Stimulated activated CD8-positive, alpha-beta memory T cell treated with anti-CD3 and anti-CD28 coated beads, Interleukin-15, amount 100 ng/mL, for 4 hours (primary cell): ENCODE measurements at regions not wholly inside any gene's neighbourhood (a gene's known extent, or its start where the extent isn't known, plus 50 kb on each side); places are given as distances from the start of the nearest gene placed in this dataset.
"Not testable (repeated sequence)": the region's sequence is repeated elsewhere in the genome, so short reads cannot be mapped to it uniquely, and the experiment has no call there.

ENCODE experiments used
- DNase-seq, 2 donors: peaks; one replicate each; pipeline ENCODE4 v3.0.0-alpha.2; 2020; ENCODE audit warnings: low read depth in 2 of 2

DNA sequence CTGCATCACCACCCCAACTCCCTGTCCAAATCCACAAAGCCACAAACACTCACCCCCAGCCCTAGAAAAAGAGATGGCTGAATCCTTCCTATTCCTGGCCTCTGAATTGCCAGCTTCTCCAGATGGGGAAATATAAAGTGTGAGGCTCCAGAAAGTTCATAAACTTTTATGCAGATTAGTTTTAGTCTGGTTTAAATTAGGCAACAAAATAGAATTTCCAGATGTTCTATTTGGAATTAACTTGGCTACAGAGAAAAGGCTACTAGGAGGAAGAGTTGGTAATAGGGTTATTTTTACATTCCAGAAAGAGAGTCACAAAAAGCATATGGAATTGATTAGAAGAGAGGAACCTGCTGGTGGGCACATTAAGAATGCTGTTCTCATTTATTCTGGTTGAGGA, 56.0 kb downstream of the EN1 start:
- DNase-seq, result no peak

DNA sequence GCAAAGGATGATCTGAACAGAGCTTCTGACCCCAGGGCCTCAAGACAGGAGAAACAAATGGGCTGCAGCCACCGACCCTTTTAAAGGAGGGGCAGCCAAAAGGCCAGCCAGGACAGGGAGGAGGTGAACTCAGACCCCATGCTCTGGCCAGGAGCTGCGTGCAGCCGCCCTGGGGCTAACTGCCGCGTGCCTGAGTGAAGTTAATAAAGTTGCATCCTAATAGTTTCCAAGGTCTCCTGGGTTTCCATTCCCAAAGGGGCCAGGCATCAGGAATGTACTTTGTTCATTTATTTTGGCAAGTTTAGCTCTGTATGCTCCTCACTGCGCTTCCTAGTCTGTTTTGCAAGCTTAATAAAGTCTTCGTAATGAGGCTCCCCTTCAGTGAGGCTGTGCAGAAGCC, 60.7 kb downstream of the EN1 start:
- no peak for DNase-seq

DNA sequence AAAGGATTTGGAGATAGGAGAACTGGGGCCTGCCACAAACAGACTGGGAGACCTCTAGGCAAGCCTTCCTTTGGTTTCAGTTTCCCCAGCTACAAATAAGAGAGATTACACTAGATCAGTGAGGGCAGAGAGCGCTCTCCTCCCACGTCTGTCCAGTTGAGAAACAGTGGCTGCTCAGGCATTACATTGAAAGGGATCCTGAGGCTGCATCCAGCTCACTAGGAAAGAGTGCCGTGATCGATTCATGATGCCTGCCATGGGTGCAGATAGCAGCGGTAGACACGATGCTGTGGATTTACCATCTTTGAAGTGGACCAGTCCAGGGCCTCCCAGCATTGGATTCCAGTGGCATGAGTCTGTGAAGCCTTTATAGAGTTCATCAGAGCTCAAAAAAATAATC, 62.6 kb downstream of the EN1 start:
- DNase-seq, result no peak

DNA sequence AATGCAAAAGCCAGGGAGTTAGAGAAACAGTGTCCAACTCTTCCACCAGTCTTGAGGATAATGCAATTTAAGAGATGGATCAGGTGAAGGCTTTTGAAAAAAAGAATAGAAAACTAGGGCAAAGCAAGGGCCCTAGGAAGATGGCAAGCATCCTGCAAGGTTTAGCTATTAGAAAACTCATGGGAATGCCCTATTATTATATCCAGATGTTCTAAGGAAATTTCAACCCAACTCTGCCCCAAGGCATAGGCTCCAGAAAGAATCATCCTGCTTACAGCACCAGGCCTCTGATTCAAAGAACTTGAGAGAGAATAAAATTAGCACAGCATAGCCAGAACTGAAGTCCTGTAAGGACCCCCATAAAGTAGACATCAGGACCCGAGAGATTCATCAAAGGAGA, 68.1 kb downstream of the EN1 start:
- no peak for DNase-seq

DNA sequence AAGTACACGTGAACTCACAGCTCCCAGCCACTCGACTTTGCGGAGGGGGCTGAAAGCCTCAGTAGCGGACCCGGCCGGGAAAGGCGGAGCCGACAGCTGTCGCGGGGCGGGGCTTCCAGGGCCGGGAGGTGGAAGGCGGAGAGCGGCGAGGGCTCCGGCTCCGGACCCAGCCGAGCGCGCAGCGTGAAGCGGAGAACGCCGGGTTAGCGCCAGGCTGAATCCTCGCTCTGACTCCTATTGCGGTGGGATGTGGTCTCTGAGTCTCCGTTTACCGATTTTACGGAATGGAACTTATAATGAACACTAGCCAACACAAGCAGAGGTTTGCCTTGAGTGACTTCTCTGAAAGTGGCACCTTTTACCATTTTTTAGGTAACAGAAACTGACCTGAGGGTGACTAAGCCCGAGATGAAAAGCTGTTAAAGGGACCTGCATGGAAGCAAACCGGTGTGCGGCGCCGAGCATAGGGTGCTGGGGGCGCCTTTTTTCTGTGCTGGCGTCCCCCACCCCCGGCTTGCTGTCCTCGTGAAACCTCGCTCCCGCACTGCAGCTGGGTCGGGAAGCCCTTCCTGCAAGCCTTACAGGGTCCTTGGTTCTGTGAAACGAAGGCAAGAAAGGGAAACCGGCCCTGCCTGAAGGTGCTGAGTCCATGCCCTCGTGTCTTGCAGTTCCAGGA, 72.9 kb downstream of the EN1 start:
- DNase-seq, result no peak

DNA sequence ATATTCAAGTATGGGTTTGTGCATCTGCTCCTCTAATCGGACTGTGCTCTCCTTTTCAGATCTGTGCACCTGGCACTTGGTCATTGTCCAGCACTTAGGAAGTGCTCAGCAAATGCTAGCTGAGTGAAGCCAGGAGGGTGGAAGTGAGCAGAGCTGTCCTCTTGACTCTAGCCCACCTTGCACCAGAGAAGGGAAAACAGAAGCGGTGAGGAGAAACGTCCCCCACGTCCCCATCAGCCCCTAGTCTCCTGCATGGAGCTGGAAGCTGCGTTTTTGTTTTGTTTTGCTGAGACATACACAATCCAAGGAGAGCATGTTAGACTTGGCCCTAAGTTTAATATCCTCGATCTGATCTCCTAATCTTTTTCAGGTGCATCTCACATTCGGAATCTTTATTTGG, 73.6 kb downstream of the EN1 start:
- no peak for DNase-seq

DNA sequence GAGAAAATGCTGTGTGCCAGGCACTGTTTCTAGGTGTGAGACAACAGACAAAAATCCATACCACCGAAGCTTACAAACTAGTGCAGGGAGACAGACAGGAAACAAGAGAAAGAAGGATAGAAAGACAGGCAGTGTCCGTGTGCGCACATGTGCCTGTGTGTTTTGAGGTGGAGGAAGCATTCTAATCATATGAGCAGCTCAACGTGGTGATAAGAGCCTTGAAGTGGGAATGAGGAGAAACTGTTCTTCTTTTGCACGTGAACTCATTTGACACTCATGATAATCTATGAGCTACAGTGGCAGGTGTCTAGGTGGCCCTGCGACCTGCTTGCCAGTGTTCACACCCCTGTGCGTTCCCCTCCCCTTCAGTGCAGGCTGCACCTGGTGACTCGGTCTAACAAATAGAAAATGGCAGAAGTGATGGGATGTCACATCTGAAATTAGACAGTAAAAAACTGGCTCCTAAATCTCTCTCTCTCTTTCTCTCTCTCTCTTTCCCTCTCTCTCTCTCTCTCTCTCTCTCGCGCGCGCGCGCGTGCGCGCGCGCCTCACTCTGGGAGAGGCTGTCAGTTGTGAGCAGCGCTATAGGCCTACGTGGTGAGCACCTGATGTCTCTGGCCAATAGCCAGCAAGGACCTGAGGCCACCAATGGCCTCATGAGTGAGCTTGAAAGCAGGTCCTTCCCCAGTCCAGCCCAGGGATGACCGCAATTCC, 74.8 kb downstream of the EN1 start:
- DNase-seq, result no peak

DNA sequence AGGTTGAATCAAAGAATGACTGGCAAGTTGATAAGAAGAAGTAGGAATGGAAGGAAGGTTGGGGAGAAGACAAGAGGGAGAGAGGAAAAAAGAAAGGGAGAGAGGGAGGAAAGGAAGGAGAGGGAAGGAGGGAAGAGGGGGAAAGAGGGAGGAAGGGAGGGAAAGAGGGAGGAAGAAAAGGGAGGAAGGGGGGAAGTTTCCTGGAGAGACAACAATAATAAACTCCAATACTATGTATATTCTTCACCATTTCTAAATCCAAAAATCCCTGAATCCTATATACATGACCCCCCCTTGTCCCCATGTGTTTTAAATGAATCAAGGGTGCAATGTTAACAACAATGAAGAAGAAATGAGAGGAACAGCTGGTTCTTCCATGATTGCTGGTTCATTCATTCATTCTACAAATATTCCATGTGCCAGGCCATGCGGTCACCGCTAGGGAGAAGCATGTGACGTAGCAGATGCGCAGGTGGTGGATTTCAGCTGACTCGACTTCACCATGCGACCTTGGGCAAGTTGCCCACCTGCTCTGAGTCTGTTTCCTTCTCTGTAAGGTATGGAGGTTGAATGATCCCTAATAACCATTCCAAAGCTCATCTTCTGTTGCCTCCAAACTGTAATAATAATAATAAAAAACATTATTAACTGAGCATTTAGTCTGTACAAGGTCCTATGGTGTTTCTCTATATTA, 77.6 kb downstream of the EN1 start:
- DNase-seq, result no peak

DNA sequence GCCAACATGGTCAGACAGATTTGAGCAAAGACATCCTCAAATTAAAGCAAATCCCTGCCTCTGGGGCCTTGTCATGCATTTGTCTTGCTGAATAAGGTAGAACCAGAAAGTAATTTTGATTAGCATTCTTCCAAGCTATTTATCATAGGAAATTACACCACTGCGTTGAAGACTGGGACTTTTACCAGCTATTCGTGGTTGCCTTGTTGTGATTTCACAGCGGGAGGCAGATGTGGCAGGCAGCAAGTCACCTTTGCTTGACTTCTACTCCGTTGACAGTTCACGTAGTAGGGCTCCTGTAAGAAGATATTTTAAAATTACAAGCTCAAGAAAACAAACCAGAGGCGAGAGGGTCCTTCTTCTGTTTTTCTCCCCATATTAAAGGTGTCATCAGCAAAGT, 80.6 kb downstream of the EN1 start:
- no peak for DNase-seq

DNA sequence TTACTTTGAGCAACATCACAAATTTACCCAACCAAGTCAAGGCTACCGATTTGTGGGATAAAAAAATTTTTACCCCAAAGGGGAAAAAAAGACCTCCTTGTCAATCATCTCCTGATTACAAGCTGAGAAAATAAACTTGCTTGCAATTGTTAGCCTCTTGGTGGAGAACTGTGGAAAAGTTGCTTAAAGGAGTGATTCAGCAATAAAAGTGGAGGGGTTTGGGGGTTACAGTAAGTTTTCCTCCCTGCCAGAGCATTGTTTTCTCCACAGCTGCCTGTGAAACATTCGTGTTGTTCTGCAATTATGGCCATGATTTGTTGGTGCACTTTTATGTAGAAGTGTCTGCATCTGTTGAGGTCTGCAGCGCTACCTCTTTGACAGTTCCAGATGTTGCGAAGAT, 82.6 kb downstream of the EN1 start:
- no peak for DNase-seq

DNA sequence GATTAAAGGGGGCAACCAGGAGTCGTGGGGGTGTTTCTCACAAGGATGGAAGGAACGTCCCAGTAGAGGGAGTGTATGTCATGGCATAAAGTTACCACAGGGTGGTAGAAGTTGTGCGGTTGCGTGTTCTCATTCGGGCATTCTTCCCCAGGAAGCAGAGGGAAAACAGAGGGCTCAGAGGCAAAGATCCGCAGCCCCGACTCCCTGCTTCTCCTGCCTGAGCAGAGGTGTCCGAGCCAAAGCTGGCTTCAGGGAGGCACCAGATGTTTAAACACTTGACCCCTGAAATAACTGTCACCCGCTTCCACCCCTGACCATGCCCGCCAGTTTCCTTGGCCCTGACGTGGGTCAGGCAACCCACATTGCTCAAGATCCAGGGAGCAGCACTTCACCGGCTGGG, 83.7 kb downstream of the EN1 start:
- no peak for DNase-seq

DNA sequence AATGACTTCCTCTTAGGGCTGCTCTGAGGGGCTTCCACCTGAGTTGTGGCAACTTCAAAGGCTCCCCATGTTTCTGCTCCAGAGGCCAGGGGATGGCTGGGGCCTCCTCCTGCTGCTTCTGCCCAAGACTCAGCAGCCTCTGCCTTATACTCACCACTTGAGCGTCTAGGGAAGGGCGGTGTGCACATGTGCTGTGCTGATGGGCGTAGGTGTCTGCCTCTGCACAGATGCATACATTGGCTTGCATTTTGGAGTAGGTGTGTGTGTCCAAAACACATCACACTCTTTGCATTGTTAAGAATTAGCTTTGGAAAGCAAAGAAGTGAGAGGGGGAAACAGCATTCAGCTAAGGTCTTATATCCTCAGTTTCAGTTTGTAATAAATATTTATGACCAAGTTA, 85.2 kb downstream of the EN1 start:
- no peak for DNase-seq

DNA sequence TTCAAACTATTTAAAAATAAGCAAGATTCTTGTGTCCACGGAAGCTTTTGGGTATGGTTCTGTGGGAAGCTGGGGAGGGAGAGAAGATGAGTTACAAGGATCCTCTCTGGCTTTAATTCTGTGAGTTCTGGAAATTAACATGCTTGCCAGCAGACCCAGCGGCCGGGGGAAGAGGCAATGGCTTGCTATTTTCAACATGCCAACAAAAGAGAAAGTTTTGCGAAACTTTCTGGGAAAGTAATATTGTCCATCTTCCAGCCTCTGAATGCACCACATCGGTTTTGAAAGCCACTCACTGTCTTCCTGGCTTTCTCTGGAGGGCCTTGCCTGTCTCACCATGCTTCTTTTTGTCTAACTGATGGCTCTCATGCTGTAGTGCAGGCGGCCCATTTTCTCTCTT, 85.7 kb downstream of the EN1 start:
- no peak for DNase-seq

DNA sequence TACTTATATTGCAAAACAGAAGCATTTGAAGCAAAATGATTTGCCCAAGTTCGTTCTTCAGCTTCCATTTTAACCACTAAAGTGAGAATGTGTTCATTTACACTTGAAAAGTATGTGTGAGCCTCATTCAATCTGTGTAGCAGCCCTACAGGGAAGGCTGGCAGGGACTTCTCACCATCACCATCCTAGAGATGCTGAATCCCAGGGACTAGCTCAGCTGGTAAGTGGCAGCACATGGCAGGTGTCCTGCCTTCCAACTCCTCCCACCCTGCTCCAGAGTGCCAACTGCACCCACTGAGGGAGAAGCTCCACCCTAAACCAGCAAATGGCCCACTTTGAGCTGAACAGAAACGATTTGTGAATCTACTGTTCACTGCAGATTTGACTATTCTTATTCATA, 91.5 kb downstream of the EN1 start:
- DNase-seq, result no peak

DNA sequence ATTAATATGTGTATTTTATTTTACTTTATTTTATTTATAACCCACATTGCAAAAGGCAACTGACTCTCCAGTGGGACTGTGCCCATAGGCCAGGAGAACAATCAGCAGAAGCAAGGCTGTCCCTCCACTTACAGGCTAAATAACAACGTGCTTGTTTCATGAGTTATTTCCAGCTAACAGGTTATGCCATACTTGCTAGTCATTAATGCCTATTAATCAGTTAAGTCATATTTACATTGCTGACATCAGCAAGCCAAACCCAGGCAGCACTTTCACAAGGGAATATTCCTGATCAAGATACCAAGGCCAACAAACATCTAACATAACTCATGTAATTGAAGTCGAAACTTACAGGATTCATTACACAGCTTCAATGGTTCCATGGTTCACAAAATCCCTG, 92.1 kb downstream of the EN1 start:
- DNase-seq, result no peak

DNA sequence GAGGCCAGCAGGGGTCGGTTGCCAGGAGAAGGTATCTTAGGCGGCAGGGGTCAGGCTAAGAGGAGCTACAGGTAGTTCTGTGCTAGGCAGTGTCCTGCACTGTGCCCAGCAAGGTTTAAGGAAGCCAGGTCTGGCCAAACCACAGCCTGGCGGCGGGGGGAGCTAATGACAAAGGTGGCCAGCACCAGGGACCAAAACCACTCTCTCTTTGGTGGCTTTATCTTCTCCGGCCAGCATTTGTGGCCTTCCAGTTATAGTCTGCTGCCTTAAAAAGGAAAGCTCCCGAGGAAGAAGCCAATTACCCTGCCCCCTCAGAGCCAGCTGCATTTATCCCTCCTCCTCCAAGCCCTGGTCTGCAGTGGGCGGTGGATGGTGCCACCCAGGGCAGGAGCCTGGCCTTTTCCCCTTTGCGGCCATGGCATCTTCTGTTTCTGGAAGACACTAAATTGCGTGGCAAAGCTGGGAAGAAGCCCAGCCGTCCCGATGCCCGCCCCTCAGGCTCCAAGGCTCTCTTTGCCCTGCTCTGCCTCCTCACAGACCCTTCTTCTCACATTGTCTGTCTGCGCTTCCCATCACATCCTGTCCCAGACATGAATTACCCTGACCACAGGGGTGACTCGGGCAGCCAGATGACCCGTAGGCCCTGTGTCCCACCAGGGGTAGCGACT, 94.6 kb downstream of the EN1 start:
- DNase-seq, result no peak

DNA sequence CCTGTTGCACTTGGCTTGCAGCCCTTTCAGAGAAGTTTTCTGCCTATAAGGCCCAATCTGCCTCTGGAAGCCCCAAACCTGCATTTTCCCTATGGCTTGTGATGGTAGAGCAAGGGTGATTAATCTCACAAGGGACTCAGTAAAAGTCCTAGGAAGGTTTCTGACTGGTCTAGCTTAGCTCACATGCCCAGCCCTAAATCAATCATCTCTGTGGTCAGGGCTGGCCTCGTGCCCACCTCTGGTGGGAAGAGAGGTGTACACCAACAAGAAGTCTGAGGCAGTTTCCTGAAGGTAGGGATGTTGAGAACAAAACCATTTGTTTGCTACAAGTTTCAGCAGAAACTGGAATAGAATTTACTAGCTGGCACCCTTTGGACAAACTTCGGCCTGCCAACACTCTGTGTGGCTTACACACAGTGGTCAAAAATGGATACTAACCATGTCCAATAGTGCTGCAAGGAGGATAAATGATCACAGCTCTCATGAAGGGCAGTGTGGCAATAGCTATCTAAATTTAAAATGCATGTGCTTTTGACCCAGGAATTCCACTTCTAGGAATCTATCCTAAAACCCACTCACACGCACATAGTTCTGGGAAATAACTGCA, 96.4 kb downstream of the EN1 start:
- no peak for DNase-seq

DNA sequence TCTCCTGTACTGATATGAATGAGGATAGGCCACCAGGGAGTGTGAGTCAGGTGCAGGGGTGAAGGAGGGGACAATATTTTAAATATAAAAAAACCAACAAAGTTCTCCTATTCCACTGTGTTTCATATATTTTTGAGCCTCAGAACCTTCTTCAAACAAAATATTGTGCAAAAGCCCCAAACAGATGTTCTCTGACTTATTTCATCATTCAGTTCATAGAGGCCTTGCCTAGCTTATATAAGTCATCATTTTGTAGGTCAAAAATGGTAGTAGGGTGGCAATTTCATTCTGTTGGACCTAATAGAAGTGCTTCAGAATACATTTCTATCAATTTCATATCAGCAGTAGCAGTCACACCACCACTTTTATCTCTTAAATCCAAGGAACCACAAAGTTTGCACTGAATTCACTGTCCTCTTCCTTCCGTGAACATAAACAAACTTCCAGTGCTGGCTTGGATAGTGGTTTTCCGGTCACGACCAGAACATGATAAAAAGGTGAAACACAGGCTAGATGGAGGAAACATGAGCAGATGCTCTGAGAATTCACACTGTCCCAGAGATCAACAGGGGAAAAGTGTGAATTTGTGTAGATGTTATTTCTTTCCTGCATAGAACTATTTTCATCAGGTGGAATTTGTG, 99.1 kb downstream of the EN1 start:
- no peak for DNase-seq

DNA sequence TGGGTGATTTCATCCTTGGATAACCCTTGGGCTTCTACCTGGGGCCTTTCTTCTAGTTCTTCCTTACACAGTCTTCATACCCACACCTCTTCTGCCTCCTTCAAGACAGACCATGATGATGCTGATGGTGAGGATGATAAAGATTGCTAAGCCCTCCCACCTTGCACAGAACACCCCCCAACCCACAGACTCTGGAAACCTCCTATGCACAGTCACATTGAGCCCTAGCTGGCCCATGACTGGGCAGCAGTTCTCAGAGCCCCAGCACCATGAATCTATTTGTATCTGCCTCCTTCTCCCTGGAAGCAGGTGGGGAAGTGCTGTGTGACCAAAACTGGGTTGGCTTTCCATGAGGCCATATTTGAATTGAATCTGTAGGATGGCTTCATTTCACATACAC, 99.8 kb downstream of the EN1 start:
- DNase-seq, result no peak

DNA sequence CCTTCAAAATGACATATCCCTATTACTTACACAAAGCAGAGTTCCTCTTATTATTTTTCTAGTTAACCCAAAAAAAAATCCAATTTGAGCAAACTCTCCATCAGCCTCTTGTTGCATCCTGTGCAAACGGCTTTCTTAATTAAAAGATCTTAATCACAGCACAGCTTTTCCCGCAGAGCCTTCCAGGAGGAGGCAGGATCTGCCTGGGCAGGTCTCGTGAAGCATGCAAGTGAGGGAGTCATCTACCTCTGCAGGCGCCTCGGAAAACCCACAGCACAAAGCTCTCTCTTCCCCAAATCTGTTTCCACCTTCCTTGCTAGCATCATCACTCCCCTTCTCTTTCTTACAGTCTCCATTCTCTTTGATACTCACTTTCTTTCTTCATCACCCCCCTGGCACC, 100.4 kb downstream of the EN1 start:
- DNase-seq, result no peak

DNA sequence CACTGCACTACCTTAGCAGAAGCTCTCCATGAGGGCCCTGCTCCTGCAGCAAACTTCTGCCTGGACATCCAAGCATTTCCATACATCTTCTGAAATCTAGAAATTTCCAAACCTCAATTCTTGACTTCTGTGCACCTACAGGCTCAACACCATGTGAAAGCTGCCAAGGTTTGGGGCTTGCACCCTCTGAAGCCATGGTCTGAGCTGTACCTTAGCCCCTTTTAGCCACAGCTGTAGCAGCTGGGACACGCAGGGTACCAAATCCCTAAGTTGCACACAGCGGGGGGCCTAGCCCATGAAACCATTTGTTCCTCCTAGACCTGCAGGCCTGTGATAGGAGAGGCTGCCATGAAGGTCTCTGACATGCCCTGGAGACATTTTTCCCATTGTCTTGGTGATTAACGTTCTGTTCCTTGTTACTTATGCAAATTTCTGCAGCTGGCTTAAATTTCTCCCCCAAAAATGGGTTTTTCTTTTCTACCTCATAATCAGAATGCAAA, 102.7 kb downstream of the EN1 start:
- DNase-seq, result not testable (repeated sequence)
